Right lobe of liver (tissue), 6 donors: ENCODE measurements at regions not wholly inside any gene's neighbourhood (a gene's known extent, or its start where the extent isn't known, plus 50 kb on each side); places are given as distances from the start of the nearest gene placed in this dataset.
A peak's percentile ranks its signal among the peaks of the same experiment; 100 is the strongest.

Experiments
- ATAC-seq, 4 donors: fragments of 200-7000 bp; cut with Tn5 transposase; one replicate each; pipeline ENCODE4 v1.9.1; 2020; ENCODE audit warnings: mild to moderate bottlenecking in 4 of 4, moderate library complexity in 4 of 4
- DNase-seq, 3 donors: peaks; one replicate each; pipeline ENCODE4 v3.0.0-alpha.2; 2020
- H3K27ac ChIP-seq, 3 donors: fragments of 200-600 bp; one replicate each; pipeline ENCODE4 v1.8.0; 2022
- H3K27me3 ChIP-seq, 2 donors: fragments of 200-600 bp; one replicate each; pipeline ENCODE4 v1.8.0; 2022
- H3K36me3 ChIP-seq, 4 donors: fragments of 200-600 bp; sonication (generic) in 1 of 4; one replicate each; pipeline versions ENCODE4 v1.5.1 to v1.8.0; 2017 to 2022; ENCODE audit warnings: control low read depth in 1 of 4
- H3K4me1 ChIP-seq, 4 donors: fragments of 200-600 bp; sonication (generic) in 1 of 4; one replicate each; pipeline versions ENCODE4 v1.5.1 to v1.8.0; 2017 to 2022; ENCODE audit warnings: control low read depth in 1 of 4
- H3K4me3 ChIP-seq, 3 donors: fragments of 200-600 bp; one replicate each; pipeline ENCODE4 v1.8.0; 2022
- H3K9me3 ChIP-seq, 4 donors: fragments of 200-600 bp; sonication (generic) in 1 of 4; one replicate each; pipeline versions ENCODE4 v1.5.1 to v1.8.0; 2017 to 2022; ENCODE audit warnings: control low read depth in 1 of 4
- POLR2A ChIP-seq: fragments of 450-650 bp; IDR thresholded peaks from one replicate; pipeline ENCODE4 v1.6.1; 2017; ENCODE audit warnings: antibody characterized with exemption, mild to moderate bottlenecking
- WGBS: methylation state at CpG from one replicate; pipeline ENCODE4 v1.1.6; 2018; ENCODE audit warnings: low coverage, low lambda C conversion rate; ENCODE audit not compliant: insufficient coverage; ENCODE audit errors: missing lambda C conversion rate; 5-methylcytosine and 5-hydroxymethylcytosine counted together
- intact Hi-C, 2 donors: fragments of 100-400 bp; cut with DNase I; formaldehyde crosslinking; loops; one replicate each; pipeline versions ENCODE4 v1.11.2 to v1.14.1; 2022
- TF ChIP-seq, protein P1 (sequence below), 4 donors: fragments of 200-600 bp in 3 of 4; fragments of 450-650 bp in 1 of 4; IDR thresholded peaks; one replicate each; pipeline versions ENCODE4 v1.5.1 to v1.8.0; 2016 to 2022; ENCODE audit warnings: antibody characterized with exemption in 4 of 4, mild to moderate bottlenecking in 2 of 4
- donor health status: DM: no; HTN: yes; CAD: no.
- donor health status: DM: no; HTN: no; CAD: no.
- donor health status: DM: no; HTN: no; CAD: no.
- donor health status: DM: no; HTN: yes; CAD: no.
- donor health status: DM: no; HTN: yes; CAD: no.

GRCh38 chr20:12623870-12624269 lies 384.9 kb upstream of the SPTLC3 start:
- no peak overlapping the region for H3K27ac ChIP-seq
- no peaks in the 10 kb centered on the region for H3K27me3 ChIP-seq
- no peaks in the 10 kb centered on the region for H3K4me1 ChIP-seq
- no peak for TF ChIP-seq POLR2A
- TF ChIP-seq, protein P1, sequence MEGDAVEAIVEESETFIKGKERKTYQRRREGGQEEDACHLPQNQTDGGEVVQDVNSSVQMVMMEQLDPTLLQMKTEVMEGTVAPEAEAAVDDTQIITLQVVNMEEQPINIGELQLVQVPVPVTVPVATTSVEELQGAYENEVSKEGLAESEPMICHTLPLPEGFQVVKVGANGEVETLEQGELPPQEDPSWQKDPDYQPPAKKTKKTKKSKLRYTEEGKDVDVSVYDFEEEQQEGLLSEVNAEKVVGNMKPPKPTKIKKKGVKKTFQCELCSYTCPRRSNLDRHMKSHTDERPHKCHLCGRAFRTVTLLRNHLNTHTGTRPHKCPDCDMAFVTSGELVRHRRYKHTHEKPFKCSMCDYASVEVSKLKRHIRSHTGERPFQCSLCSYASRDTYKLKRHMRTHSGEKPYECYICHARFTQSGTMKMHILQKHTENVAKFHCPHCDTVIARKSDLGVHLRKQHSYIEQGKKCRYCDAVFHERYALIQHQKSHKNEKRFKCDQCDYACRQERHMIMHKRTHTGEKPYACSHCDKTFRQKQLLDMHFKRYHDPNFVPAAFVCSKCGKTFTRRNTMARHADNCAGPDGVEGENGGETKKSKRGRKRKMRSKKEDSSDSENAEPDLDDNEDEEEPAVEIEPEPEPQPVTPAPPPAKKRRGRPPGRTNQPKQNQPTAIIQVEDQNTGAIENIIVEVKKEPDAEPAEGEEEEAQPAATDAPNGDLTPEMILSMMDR (IDR thresholded peaks at IDR 0.05): no peak
- DNase-seq (no peak), ATAC-seq (no peak)
- no peak overlapping the region for H3K4me3 ChIP-seq
- WGBS: 68% methylated on average over 1 of the region's 1 CpG
- no peaks in the 10 kb centered on the region for H3K9me3 ChIP-seq
- intact Hi-C loops: no loop called here
- no peaks in the 10 kb centered on the region for H3K36me3 ChIP-seq

GRCh38 chr20:12627485-12627884 lies 381.3 kb upstream of the SPTLC3 start:
- WGBS: 27% methylated on average over 4 of the region's 4 CpGs
- intact Hi-C loops: no loop called here
- no peak for TF ChIP-seq POLR2A
- TF ChIP-seq, protein P1 (IDR thresholded peaks at IDR 0.05): no peak

DNA sequence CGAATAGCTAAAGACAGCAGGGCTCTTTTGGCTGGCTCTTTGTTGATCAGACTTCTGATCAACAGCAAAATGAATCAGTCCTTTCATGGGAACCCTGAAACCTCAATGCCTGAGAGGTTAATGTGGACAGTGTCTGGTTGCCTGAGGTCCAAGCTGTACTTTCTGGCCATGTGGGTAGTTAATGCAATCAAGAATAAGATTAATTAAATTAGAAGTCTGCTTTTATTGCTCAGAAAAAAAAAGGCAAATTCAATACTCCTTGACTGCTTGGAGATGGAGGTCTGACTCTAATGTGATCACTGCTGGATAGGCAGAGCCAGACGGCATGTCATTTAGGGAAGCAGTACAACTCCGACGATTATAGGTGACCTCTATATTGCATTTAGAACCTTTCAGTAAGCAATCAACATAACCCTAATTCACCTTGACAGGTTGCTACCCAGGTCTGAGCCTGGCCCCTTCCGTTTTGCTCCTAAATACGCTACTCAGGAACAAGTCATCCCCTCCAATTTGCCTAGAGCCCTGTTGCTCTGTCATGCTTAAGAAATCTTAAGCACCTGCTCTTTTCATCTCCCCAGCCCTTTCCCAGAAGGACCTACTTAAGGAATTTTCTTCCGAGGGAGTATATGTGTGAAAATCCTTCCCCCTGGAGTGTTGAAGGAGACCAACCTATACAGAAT lies 370.0 kb upstream of the SPTLC3 start:
- WGBS: 61% methylated on average over 7 of the region's 7 CpGs
- no peaks in the 10 kb centered on the region for H3K27me3 ChIP-seq
- intact Hi-C loops: no loop called here
- no peak for ATAC-seq
- H3K9me3 ChIP-seq: no peaks in the 10 kb centered on the region
- no peaks in the 10 kb centered on the region for H3K4me1 ChIP-seq
- no peaks in the 10 kb centered on the region for H3K36me3 ChIP-seq
- H3K4me3 ChIP-seq: no peak overlapping the region
- TF ChIP-seq POLR2A: no peak
- TF ChIP-seq, protein P1 (IDR thresholded peaks at IDR 0.05): no peak
- DNase-seq: no peak
- no peak overlapping the region for H3K27ac ChIP-seq

More at GRCh38 chr20:12627485-12627884, 381.3 kb upstream of the SPTLC3 start:
- Histone ChIP-seq H3K36me3 (no peaks in the 10 kb centered on the region), H3K27me3 (no peaks in the 10 kb centered on the region), H3K9me3 (no peaks in the 10 kb centered on the region), H3K4me3 (no peak overlapping the region), H3K27ac (no peak overlapping the region), H3K4me1 (no peaks in the 10 kb centered on the region)
- ATAC-seq (no peak), DNase-seq (no peak)

DNA sequence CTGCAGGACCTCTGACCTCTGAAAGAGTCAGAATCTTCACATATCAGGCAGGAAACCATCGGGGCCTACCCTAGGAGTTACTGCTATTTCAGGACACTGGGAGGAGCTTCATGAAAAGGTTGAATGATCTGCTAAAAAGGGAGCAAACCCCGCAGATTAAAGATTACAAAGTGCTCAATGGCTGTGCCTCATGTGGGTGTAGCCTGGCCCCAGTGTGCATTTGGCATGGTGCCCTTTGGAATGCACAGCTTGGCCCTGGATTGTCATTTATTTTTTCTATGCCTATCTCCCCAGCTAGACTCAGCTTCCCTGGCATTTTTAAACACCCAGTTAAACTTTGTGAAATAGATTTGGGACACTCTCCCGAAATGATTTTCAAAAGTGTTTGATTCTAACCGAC lies 368.5 kb upstream of the SPTLC3 start:
- DNase-seq (peak; percentile 56 to 68 (median 58)), ATAC-seq (peak; percentile 78 to 90 (median 88))
- WGBS: 38% methylated on average over 4 of the region's 4 CpGs
- H3K4me1 ChIP-seq: peaks cover 0 to 6% (median 0%) of the 10 kb centered on the region in 4 donors
- H3K27ac ChIP-seq: no peak overlapping the region
- no peaks in the 10 kb centered on the region for H3K27me3 ChIP-seq
- TF ChIP-seq, protein P1 (IDR thresholded peaks at IDR 0.05): no peak
- TF ChIP-seq POLR2A: no peak
- no peaks in the 10 kb centered on the region for H3K9me3 ChIP-seq
- no peaks in the 10 kb centered on the region for H3K36me3 ChIP-seq
- intact Hi-C loops: no loop called here
- H3K4me3 ChIP-seq: no peak overlapping the region
